ENCODE measurements at regions not wholly inside any gene's neighbourhood (a gene's known extent, or its start where the extent isn't known, plus 50 kb on each side); places are given as distances from the start of the nearest gene placed in this dataset.
A peak's percentile ranks its signal among the peaks of the same experiment; 100 is the strongest.

DNA sequence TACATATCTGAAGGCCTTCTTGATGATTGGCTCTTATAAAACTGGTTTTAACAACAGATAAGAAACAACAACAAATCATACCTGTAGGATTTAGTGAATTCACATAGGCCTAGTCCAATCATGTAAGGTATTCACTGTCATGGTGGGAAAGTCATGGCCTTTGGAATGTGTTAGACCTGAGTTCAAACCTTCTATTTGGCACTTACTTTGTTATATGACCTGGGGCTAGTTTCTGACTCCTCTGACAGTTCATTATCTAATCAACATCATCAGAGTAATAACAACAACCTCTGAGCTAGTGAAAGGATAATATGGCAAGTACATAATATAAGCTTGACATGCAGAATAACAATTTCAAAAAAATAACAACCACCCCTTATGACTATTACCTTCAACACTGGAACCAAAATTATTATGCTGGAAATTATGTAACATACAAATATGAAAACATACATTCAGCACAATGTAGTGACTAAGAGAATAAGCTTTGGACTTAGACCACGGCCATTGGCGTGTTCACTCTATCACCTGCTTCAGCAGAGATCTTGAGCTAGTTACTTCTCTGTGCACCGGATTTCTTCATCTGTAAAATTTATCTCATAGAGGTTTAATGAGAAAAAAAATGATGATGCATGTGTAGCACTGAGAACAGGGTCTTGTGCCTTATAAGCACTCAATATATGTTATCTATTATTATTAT is 597.6 kb downstream of the LMO4 start:
- DNase-seq (ENCODE audit: low read depth in 2 of 2): no peak

DNA sequence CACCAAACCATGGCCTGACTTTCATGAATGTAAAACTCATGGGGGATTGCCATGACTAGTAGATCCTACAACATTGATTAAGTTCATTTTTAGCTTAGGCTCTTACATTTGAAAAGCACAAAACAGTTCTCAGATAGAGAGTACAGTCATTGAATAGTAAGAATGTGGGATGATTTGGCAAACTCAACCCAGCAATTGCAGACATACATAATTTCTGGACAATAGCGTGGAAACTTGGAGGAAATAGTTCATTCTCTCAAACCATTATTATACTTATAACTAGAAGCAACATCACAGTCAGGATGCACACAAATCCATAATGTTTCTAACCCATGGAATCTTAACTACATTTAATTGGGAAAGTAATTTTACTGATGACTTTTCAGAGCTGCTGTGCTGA is 598.2 kb downstream of the LMO4 start:
- DNase-seq (ENCODE audit: low read depth in 2 of 2): no peak

DNA sequence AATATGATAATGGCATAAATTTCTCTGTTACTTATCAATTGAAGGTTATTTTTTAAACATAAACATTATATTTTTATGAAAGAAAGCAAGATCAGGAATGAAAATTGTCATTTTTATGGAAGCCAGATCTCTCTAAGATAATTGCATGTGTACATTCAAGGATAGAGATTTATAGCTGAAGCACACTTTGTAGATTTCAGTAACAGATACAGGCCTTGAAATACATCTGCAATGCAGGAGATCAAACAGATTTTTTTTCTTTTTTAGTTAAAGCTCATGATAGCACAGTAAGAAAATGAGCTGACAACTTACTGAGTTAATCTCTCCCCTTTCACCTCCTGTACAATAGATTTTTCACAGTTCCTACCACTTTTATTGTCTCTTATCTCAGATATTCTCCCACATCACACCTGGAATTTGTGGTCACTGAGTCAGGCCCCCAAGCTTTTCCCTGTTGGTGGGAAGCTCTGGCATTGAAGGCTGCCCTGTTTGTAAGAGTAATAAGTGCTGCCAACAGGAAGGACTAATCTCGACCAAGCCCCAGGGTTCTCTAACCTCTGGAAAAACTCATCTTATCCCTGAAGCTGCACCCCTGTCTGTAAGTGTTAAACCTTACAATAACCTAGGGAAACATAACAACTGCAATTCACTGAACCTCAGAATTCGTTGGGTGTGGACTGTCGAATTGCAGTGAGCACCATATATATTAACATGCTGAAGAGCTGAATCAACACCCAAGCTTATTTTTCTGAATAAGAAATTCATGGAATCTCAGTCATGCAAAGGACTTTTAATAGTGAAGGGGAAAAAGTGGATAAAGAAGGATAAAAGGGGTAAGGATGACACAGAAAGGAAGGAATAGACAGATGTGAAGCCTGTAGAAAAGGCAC is 599.0 kb downstream of the LMO4 start:
- DNase-seq (ENCODE audit: low read depth in 2 of 2): no peak

- DNase-seq (ENCODE audit: low read depth in 2 of 2): no peak
Observed at GRCh38 chr1:87928623-87929022, 599.9 kb downstream of the LMO4 start.

DNA sequence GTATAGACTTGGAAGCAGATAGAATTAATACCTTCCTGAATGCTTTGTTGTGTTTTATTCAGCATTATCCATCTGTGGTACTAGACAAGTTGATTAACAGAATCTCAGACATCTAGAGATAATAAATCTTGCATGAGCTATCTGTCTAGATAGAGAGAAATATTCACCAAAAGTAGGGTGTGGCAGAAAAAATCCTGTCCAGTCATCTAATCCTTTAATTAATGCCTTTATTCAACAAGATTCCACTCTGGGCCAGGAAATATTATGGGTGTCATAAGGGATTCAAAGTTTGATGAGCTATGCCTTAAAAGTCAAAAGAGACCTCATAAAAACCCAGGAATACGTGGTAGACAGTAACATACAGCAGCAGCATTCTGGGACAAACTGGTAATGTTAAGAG is 601.2 kb downstream of the LMO4 start:
- DNase-seq (ENCODE audit: low read depth in 2 of 2): no peak

DNA sequence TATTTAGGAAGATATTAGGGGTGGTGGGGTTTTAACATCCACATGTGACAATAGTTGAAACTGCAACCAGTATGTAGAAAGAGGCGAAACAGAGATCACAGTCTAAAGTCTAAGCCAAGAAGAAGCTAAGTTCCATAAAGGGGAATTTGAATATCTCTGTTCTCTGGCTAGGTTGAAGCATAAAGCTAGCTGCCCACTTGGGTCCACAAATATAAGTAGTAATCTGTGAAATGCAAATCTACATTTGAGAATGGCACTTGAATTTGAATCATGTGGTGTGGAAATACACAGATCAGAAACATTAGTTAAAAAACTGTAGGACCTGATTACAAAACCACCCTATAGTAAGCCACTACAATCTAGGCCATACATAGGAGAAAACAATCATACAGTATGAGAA is 602.1 kb downstream of the LMO4 start:
- no peak for DNase-seq (ENCODE audit: low read depth in 2 of 2)

GRCh38 chr1:87933171-87933570 is 604.5 kb downstream of the LMO4 start:
- no peak for DNase-seq (ENCODE audit: low read depth in 2 of 2)

- DNase-seq (ENCODE audit: low read depth in 2 of 2): no peak
Observed at GRCh38 chr1:87935130-87935529, 606.5 kb downstream of the LMO4 start.

DNA sequence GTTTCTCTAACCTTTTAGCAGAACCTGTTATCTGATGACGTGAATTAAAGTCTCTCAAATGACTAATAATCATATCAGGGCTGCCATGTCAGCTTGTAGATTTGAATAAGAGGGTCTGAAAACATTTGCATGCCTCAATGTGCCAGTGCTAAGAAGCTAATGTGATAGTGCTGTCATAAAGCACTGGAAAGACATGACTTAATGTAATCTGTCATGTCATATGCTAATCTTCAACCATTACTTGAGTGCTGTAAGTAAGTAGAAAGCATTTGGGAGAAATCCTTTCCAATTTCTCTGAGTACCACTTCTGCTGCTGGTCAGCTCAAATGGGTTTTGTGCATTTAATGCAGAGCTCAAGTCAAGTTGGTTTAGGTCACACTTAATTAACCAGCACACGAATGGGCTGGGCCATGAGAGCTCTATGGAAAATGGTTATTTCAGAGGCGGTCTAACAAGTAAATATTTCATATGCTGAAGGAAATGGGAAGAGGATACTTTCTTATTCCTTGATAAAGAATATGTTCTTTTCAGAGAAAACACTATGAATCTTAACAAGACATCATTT is 609.2 kb downstream of the LMO4 start:
- no peak for DNase-seq (ENCODE audit: low read depth in 2 of 2)

DNA sequence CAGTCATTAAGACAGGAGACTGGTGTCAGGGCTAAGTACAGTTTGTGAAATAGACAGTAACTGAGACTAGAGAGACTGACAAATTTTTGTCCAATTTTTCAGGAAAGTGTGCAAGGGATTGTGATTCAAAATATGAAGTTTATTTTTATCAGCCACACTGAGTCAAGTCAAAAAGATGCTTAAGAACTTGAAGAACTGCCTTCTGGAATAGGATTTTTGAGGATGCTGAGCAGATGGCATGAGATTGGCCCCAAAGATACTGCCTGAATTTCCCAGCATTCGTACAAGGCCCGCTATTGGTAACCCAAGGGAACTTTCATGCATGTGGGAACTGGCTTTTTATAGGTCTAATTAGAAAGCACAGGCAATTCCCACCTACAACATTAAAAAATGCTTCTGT is 610.0 kb downstream of the LMO4 start:
- no peak for DNase-seq (ENCODE audit: low read depth in 2 of 2)

- no peak for DNase-seq (ENCODE audit: low read depth in 2 of 2)
Observed at GRCh38 chr1:87939444-87939843, 610.8 kb downstream of the LMO4 start.

DNA sequence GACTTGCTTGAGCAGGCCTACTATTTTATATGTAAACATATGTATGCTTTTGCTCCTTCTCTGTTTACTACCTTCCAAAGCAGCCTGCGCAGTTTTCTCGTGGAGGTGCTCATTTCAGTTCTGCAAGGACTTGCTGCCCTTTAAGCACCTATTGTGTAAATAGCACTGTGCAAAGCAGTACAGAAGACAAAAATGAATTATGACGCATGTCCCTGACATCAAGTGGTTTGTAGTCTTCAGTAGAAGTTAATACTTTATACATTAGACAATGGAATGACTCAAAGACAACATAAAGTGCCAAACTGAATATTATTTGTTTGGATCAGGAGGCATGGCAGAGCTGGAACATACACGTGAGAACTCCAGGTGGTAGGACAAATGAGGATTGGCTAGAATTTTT is 611.7 kb downstream of the LMO4 start:
- no peak for DNase-seq (ENCODE audit: low read depth in 2 of 2)

DNA sequence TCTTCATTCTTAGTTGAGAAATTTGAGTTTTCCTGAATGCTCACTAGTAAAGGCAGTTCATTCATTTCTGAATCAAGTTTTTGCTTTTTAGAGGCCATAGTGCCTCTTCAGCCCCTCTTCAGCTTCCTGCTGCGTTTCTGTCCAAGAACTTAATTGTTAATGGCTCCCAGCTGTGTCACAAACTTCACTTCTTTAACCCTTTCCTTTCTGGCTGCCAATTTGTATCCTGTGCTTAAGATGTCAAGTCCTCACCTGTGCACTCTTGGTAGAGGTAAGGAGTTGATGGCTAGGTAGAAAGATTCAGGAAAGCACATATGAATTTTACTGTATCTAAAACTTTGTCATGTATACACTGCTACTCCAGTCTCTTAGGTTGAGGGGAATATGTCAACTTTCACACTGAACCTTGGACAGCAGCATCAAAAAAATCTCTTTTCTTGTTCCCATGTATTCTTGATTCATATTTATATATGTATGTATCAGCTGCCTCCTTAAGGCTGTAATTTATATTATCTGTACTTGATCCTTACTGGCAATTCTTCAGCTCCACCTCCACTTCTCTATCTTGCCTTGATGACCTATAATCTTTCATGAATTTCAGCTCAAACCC is 612.8 kb downstream of the LMO4 start:
- no peak for DNase-seq (ENCODE audit: low read depth in 2 of 2)

- no peak for DNase-seq (ENCODE audit: low read depth in 2 of 2)
Observed at GRCh38 chr1:87942165-87942564, 613.5 kb downstream of the LMO4 start.

DNA sequence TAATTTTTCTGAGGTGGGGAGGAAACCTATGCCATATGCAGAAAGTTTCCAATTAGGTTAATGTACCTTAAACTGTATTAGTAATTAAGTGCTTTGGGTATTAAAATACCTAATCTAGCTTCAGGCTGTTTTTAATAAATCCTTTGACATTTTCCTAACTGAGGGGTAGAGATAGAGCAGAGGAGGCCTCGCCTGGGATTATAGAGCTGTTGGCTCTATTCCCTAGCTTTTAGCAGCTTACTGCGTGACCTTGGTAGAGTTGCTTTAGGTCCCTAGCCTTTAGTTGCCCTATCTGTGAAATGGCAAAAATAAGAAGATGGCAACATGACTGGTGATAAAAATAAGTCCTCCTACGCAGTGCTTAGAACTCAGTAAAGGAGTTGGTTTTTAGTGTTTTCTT is 621.0 kb downstream of the LMO4 start:
- DNase-seq (ENCODE audit: low read depth in 2 of 2): no peak

GRCh38 chr1:87950369-87950768 is 621.7 kb downstream of the LMO4 start:
- DNase-seq (ENCODE audit: low read depth in 2 of 2): no peak

DNA sequence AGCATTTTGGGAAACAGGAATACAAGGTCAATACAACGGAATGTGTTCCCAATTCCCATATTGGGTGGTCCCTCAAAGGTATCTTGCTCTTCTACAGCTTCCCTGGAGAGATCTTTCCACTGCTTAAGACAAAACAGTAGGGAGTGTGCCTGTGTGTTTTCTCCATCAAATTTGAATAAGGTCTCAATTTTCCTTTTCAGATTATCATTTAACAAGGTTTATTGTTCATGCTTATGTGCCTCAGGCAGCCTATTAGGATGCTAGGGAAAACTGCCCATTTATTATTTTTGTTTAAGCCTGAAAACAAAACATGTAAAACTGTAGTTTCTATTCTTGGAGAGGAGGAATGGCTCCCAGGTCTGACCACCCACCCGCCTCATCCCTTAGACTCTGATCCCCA is 622.7 kb downstream of the LMO4 start:
- DNase-seq (ENCODE audit: low read depth in 2 of 2): no peak

- no peak for DNase-seq (ENCODE audit: low read depth in 2 of 2)
Observed at GRCh38 chr1:87951852-87952251, 623.2 kb downstream of the LMO4 start.

- DNase-seq (ENCODE audit: low read depth in 2 of 2): no peak
Observed at GRCh38 chr1:87953121-87953520, 624.4 kb downstream of the LMO4 start.

- DNase-seq (ENCODE audit: low read depth in 2 of 2): peak; percentile 2 to 16
Observed at GRCh38 chr1:87953732-87954344, 625.2 kb downstream of the LMO4 start.

- DNase-seq (ENCODE audit: low read depth in 2 of 2): no peak
Observed at GRCh38 chr1:87955038-87955437, 626.4 kb downstream of the LMO4 start.

DNA sequence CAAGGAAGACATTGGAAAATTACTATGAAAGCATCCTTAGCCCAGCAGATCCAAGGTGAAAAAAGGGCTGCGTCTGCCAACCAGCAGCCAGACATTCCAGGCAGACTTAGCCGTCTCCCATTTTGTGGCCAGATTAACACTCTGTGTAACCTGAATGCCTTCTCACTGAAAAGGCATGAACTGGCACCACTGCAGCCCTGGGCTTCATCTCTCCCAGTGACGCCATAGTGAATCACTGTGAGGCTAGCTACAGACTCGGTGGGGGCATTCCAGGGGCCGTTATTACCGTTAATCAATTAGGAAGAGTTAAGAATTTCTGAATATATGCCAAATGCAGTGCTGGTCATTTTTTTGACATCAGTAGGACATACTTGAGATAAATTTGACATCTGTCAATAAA is 627.4 kb downstream of the LMO4 start:
- no peak for DNase-seq (ENCODE audit: low read depth in 2 of 2)

Measured in stimulated activated CD4-positive, alpha-beta T cell treated with anti-CD3 and anti-CD28 coated beads, Interleukin-12 subunit alpha, Interleukin-12 subunit beta, amount 100 ng/mL, for 24 hours (primary cell).